ENCODE measurements at regions not wholly inside any gene's neighbourhood (a gene's known extent, or its start where the extent isn't known, plus 50 kb on each side); places are given as distances from the start of the nearest gene placed in this dataset.
"Not testable (repeated sequence)": the region's sequence is repeated elsewhere in the genome, so short reads cannot be mapped to it uniquely, and the experiment has no call there.

DNA sequence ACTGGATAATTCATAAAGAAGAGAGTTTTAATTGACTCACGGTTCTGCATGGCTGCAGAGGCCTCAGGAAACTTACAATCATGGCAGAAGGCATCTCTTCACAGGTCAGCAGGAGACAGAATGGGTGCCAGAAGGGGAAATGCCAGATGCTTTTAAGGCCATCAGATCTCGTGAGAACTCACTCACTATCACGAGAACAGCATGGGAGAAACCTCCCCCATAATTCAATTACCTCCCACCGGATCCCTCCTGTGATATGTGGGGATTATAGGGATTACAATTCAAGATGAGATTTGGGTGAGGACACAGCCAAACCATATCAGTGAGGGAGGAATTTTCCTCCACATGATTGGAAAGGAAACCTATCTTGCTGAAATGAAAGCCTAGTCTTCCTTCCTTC lies 108.1 kb upstream of the TMEM132E start:
- TF ChIP-seq FOXA1, ZNF384, ELF4, ARNT, FOXK2, NFRKB, SP1 (IDR thresholded peaks at IDR 0.05): not testable (repeated sequence)
- TF ChIP-seq, protein P1, sequence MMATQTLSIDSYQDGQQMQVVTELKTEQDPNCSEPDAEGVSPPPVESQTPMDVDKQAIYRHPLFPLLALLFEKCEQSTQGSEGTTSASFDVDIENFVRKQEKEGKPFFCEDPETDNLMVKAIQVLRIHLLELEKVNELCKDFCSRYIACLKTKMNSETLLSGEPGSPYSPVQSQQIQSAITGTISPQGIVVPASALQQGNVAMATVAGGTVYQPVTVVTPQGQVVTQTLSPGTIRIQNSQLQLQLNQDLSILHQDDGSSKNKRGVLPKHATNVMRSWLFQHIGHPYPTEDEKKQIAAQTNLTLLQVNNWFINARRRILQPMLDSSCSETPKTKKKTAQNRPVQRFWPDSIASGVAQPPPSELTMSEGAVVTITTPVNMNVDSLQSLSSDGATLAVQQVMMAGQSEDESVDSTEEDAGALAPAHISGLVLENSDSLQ (IDR thresholded peaks at IDR 0.05), result not testable (repeated sequence)

All from HEK293T (cell line).